ENCODE measurements at regions not wholly inside any gene's neighbourhood (a gene's known extent, or its start where the extent isn't known, plus 50 kb on each side); places are given as distances from the start of the nearest gene placed in this dataset.

DNA sequence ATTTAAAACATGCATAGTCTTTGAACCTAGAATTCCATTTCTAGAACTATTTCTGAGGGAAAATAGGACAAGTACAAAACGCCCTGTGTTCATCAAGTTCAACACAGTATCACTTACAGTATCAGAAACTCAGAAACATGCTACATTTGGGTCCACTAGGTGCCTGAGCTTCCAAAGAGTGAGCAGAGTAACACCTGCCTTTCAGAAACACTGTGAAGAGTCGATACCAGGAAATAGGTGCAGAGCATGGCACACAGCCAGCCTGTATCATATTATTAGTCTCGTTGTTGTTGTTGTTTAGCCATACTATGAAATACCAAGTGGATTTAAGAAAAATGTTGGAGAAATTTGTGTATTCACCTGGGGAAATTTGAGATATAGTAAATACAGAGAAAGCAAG lies 392.1 kb upstream of the MGMT start:
- TF ChIP-seq, protein P1, sequence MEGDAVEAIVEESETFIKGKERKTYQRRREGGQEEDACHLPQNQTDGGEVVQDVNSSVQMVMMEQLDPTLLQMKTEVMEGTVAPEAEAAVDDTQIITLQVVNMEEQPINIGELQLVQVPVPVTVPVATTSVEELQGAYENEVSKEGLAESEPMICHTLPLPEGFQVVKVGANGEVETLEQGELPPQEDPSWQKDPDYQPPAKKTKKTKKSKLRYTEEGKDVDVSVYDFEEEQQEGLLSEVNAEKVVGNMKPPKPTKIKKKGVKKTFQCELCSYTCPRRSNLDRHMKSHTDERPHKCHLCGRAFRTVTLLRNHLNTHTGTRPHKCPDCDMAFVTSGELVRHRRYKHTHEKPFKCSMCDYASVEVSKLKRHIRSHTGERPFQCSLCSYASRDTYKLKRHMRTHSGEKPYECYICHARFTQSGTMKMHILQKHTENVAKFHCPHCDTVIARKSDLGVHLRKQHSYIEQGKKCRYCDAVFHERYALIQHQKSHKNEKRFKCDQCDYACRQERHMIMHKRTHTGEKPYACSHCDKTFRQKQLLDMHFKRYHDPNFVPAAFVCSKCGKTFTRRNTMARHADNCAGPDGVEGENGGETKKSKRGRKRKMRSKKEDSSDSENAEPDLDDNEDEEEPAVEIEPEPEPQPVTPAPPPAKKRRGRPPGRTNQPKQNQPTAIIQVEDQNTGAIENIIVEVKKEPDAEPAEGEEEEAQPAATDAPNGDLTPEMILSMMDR (IDR thresholded peaks at IDR 0.05; ENCODE audit: poor library complexity), result no peak
- TF ChIP-seq EZH2phosphoT487 (IDR thresholded peaks at IDR 0.05; ENCODE audit: low read depth, severe bottlenecking, unreplicated experiment) (no peak), EZH2 (IDR thresholded peaks at IDR 0.05; ENCODE audit: borderline replicate concordance) (no peak)
